DMS 273 treated with DMSO at 0.1 percent for 48 hours (cell line): ENCODE measurements at regions not wholly inside any gene's neighbourhood (a gene's known extent, or its start where the extent isn't known, plus 50 kb on each side); places are given as distances from the start of the nearest gene placed in this dataset.
A peak's percentile ranks its signal among the peaks of the same experiment; 100 is the strongest.
"Not testable (repeated sequence)": the region's sequence is repeated elsewhere in the genome, so short reads cannot be mapped to it uniquely, and the experiment has no call there.

Experiments used
- DNase-seq: peaks from one replicate; lab custom pipeline; 2025; lab: John Stamatoyannopoulos, UW

GRCh38 chr7:55261386-55261770 is 103.8 kb upstream of the LANCL2 start:
- DNase-seq = no peak

GRCh38 chr7:55265328-55265727 is 99.8 kb upstream of the LANCL2 start:
- not testable (repeated sequence) for DNase-seq

- no peak for DNase-seq
These were observed 99.1 kb upstream of the LANCL2 start for GRCh38 chr7:55265836-55266642.

GRCh38 chr7:55271069-55271626 is 94.0 kb upstream of the LANCL2 start:
- no peak for DNase-seq

- DNase-seq = no peak
These were observed 93.5 kb upstream of the LANCL2 start for GRCh38 chr7:55271661-55272060.

- no peak for DNase-seq
These were observed 92.8 kb upstream of the LANCL2 start for GRCh38 chr7:55272328-55272727.

GRCh38 chr7:55273186-55273980 is 91.8 kb upstream of the LANCL2 start:
- no peak for DNase-seq

GRCh38 chr7:55274156-55274555 is 91.0 kb upstream of the LANCL2 start:
- DNase-seq = no peak

- DNase-seq = no peak
These were observed 89.6 kb upstream of the LANCL2 start for GRCh38 chr7:55275291-55276200.

GRCh38 chr7:55276572-55277295 is 88.4 kb upstream of the LANCL2 start:
- DNase-seq = no peak

- DNase-seq = no peak
These were observed 87.2 kb upstream of the LANCL2 start for GRCh38 chr7:55277916-55278315.

GRCh38 chr7:55278321-55278720 is 86.8 kb upstream of the LANCL2 start:
- no peak for DNase-seq

- DNase-seq = no peak
These were observed 85.9 kb upstream of the LANCL2 start for GRCh38 chr7:55279080-55279845.

GRCh38 chr7:55280031-55280454 is 85.1 kb upstream of the LANCL2 start:
- peak; percentile 57 for DNase-seq

- no peak for DNase-seq
These were observed 79.5 kb upstream of the LANCL2 start for GRCh38 chr7:55285665-55286064.

- DNase-seq = no peak
These were observed 78.5 kb upstream of the LANCL2 start for GRCh38 chr7:55286666-55287065.

- peak; percentile 84 for DNase-seq
These were observed 76.9 kb upstream of the LANCL2 start for GRCh38 chr7:55288070-55288824.

GRCh38 chr7:55296070-55296469 is 69.1 kb upstream of the LANCL2 start:
- no peak for DNase-seq

- no peak for DNase-seq
These were observed 65.7 kb upstream of the LANCL2 start for GRCh38 chr7:55299273-55299967.
